Breast epithelium (tissue), 3 donors: ENCODE measurements at regions not wholly inside any gene's neighbourhood (a gene's known extent, or its start where the extent isn't known, plus 50 kb on each side); places are given as distances from the start of the nearest gene placed in this dataset.

Source experiments
- POLR2AphosphoS5 ChIP-seq, 3 donors: sonication (generic); formaldehyde crosslinking; IDR thresholded peaks; one replicate each; pipeline ENCODE4 v1.6.1; 2017; ENCODE audit warnings: antibody characterized with exemption in 3 of 3
- TF ChIP-seq, protein P1 (sequence below), 3 donors: fragments of 450-650 bp; IDR thresholded peaks; one replicate each; pipeline ENCODE4 v1.5.1; 2016 to 2017; ENCODE audit warnings: antibody characterized with exemption in 3 of 3, mild to moderate bottlenecking in 3 of 3, moderate library complexity in 3 of 3

- TF ChIP-seq POLR2AphosphoS5 (IDR thresholded peaks at IDR 0.05), result no peak
- TF ChIP-seq, protein P1, sequence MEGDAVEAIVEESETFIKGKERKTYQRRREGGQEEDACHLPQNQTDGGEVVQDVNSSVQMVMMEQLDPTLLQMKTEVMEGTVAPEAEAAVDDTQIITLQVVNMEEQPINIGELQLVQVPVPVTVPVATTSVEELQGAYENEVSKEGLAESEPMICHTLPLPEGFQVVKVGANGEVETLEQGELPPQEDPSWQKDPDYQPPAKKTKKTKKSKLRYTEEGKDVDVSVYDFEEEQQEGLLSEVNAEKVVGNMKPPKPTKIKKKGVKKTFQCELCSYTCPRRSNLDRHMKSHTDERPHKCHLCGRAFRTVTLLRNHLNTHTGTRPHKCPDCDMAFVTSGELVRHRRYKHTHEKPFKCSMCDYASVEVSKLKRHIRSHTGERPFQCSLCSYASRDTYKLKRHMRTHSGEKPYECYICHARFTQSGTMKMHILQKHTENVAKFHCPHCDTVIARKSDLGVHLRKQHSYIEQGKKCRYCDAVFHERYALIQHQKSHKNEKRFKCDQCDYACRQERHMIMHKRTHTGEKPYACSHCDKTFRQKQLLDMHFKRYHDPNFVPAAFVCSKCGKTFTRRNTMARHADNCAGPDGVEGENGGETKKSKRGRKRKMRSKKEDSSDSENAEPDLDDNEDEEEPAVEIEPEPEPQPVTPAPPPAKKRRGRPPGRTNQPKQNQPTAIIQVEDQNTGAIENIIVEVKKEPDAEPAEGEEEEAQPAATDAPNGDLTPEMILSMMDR (IDR thresholded peaks at IDR 0.05), result no peak
Measured at GRCh38 chr14:48333221-48333920, 658.0 kb upstream of the MDGA2 start.
